A549 (cell line): ENCODE measurements at regions not wholly inside any gene's neighbourhood (a gene's known extent, or its start where the extent isn't known, plus 50 kb on each side); places are given as distances from the start of the nearest gene placed in this dataset.

Experiments
- POLR2A ChIP-seq: IDR thresholded peaks from 2 replicates; pipeline ENCODE4 v1.6.1; 2012; ENCODE audit warnings: mild to moderate bottlenecking, low read length
- RCOR1 ChIP-seq: fragments of 150-350 bp; IDR thresholded peaks from 2 replicates; pipeline ENCODE4 v1.6.1; 2014; ENCODE audit warnings: antibody characterized with exemption, low read length, low read depth
- REST ChIP-seq: fragments of 200-600 bp; sonication (generic); IDR thresholded peaks from 2 replicates; pipeline ENCODE4 v1.6.1; 2016; ENCODE audit warnings: antibody characterized with exemption, mild to moderate bottlenecking, moderate library complexity
- RFX5 ChIP-seq: fragments of 450-650 bp; IDR thresholded peaks from 2 replicates; pipeline ENCODE4 v1.7.1; 2014; ENCODE audit warnings: antibody characterized with exemption, mild to moderate bottlenecking, moderate library complexity
- TF ChIP-seq, protein P1 (sequence below): fragments of >200 bp; sonication (Bioruptor Twin); formaldehyde crosslinking; IDR thresholded peaks from 3 replicates; pipeline ENCODE4 v1.5.1; 2016

GRCh38 chr1:94595658-94596057, 54.1 kb upstream of the F3 start:
- TF ChIP-seq, protein P1, sequence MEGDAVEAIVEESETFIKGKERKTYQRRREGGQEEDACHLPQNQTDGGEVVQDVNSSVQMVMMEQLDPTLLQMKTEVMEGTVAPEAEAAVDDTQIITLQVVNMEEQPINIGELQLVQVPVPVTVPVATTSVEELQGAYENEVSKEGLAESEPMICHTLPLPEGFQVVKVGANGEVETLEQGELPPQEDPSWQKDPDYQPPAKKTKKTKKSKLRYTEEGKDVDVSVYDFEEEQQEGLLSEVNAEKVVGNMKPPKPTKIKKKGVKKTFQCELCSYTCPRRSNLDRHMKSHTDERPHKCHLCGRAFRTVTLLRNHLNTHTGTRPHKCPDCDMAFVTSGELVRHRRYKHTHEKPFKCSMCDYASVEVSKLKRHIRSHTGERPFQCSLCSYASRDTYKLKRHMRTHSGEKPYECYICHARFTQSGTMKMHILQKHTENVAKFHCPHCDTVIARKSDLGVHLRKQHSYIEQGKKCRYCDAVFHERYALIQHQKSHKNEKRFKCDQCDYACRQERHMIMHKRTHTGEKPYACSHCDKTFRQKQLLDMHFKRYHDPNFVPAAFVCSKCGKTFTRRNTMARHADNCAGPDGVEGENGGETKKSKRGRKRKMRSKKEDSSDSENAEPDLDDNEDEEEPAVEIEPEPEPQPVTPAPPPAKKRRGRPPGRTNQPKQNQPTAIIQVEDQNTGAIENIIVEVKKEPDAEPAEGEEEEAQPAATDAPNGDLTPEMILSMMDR, result no peak
- no peak for TF ChIP-seq REST
- no peak for TF ChIP-seq POLR2A
- TF ChIP-seq RCOR1, result no peak
- TF ChIP-seq RFX5, result no peak
